ENCODE measurements at regions not wholly inside any gene's neighbourhood (a gene's known extent, or its start where the extent isn't known, plus 50 kb on each side); places are given as distances from the start of the nearest gene placed in this dataset.
"Not testable (repeated sequence)": the region's sequence is repeated elsewhere in the genome, so short reads cannot be mapped to it uniquely, and the experiment has no call there.

DNA sequence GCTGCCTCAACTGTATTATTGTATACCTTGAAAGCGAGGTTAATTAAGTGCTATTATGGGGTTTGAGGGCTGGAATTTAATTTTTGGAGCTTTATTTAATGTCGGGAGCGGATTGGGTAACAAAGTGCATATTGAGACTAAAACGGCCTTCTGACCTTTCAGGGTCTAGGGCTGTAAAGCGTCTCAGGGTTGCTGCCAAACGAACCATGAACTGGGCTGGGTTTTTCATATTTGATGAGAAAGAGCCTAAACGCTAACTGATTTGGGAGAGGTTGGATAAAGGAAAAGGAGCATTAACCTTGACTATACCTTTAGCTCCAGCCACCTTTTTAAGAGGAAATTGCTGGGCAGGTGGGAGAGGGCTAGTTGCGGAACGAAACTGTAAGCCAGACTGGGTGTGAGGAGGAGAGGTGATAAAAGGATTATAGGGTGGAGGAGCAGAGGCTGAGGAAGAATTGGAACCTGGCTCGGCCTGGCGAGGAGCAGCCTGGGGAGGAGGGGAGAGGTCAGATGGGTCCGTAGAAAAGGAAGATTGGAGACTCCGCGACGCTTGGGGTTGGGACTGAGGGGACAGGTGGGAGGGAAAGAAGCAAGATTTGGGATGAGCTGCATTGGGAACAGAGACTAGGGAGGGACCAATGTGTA is 209.0 kb upstream of the ELL2 start:
- H3K4me1 ChIP-seq (ENCODE audit: control insufficient read depth, insufficient read depth, low read length); intact Hi-C loops (cut with micrococcal nuclease); H3K4me3 ChIP-seq (ENCODE audit: low read length); DNase-seq; H3K4me1 Mint-ChIP-seq; H3K27me3 Mint-ChIP-seq (ENCODE audit: low read depth in 2 of 2); H3K36me3 Mint-ChIP-seq; H3K4me3 Mint-ChIP-seq; H3K36me3 ChIP-seq (ENCODE audit: control insufficient read depth, insufficient read depth, low read length); H3K9me3 Mint-ChIP-seq; ATAC-seq; H3K27me3 ChIP-seq (ENCODE audit: control insufficient read depth, insufficient read depth, low read length); H3K27ac ChIP-seq (ENCODE audit: low read length); H3K9me3 ChIP-seq (ENCODE audit: control insufficient read depth, insufficient read depth, low read length); H3K27ac Mint-ChIP-seq: not testable (repeated sequence)
- WGBS (ENCODE audit: insufficient coverage), result 92% methylated on average over 15 of the region's 15 CpGs

DNA sequence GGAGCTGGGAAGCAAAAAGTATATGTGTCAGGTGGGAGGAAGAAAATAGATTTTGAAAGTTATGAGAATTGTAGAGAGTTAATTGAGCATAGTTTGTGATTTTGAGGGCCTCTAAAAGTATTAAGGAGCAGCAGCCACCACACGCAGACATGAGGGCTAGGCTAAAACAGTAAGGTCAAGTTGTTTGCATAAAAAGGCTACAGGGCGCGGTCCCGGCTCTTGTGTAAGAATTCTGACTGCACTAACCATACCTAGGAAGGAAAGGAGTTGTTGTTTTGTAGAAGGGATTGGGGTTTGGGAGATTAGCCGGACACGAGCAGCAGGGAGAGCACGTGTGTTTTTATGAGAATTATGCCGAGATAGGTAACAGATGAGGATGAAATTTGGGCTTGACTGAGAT is 207.2 kb upstream of the ELL2 start:
- peaks cover 9 to 12% of the 10 kb centered on the region in 2 donors for H3K27me3 Mint-ChIP-seq (ENCODE audit: low read depth in 2 of 2)
- H3K4me3 Mint-ChIP-seq; intact Hi-C loops (cut with micrococcal nuclease); DNase-seq; H3K9me3 ChIP-seq (ENCODE audit: control insufficient read depth, insufficient read depth, low read length); H3K9me3 Mint-ChIP-seq; H3K4me1 ChIP-seq (ENCODE audit: control insufficient read depth, insufficient read depth, low read length); H3K4me3 ChIP-seq (ENCODE audit: low read length); ATAC-seq; H3K27ac ChIP-seq (ENCODE audit: low read length); H3K36me3 ChIP-seq (ENCODE audit: control insufficient read depth, insufficient read depth, low read length); H3K36me3 Mint-ChIP-seq; H3K27ac Mint-ChIP-seq; H3K4me1 Mint-ChIP-seq; H3K27me3 ChIP-seq (ENCODE audit: control insufficient read depth, insufficient read depth, low read length): not testable (repeated sequence)
- WGBS (ENCODE audit: insufficient coverage), result 95% methylated on average over 8 of the region's 8 CpGs

DNA sequence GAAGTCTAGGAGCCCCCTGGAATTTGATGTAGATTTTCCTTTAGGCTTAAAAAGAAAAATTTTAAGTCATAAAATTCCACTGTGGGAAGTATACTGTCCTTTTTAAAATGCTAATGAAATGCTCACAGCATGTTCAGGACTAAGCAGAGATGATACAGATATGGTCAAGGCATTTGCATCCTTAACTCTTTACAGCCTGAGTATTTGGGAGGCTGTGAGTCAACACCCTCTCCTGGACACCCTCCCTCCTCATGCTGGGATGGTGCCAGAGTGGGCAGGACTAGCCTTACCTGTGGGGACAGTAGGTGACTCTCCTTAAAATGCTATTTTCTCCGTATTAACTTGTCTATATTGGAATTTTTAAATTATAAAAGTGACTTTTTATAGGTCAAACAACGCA is 197.4 kb upstream of the ELL2 start:
- no peaks in the 10 kb centered on the region for H3K36me3 Mint-ChIP-seq
- H3K4me3 ChIP-seq (ENCODE audit: low read length), result no peak overlapping the region
- H3K9me3 ChIP-seq (ENCODE audit: control insufficient read depth, insufficient read depth, low read length), result no peaks in the 10 kb centered on the region
- TF ChIP-seq, protein P1, sequence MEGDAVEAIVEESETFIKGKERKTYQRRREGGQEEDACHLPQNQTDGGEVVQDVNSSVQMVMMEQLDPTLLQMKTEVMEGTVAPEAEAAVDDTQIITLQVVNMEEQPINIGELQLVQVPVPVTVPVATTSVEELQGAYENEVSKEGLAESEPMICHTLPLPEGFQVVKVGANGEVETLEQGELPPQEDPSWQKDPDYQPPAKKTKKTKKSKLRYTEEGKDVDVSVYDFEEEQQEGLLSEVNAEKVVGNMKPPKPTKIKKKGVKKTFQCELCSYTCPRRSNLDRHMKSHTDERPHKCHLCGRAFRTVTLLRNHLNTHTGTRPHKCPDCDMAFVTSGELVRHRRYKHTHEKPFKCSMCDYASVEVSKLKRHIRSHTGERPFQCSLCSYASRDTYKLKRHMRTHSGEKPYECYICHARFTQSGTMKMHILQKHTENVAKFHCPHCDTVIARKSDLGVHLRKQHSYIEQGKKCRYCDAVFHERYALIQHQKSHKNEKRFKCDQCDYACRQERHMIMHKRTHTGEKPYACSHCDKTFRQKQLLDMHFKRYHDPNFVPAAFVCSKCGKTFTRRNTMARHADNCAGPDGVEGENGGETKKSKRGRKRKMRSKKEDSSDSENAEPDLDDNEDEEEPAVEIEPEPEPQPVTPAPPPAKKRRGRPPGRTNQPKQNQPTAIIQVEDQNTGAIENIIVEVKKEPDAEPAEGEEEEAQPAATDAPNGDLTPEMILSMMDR (IDR thresholded peaks at IDR 0.05), result no peak
- ATAC-seq (no peak), DNase-seq (no peak)
- 90% methylated on average over 2 of the region's 2 CpGs for WGBS (ENCODE audit: insufficient coverage)
- H3K36me3 ChIP-seq (ENCODE audit: control insufficient read depth, insufficient read depth, low read length), result no peaks in the 10 kb centered on the region
- no peak overlapping the region for H3K27ac ChIP-seq (ENCODE audit: low read length)
- no peaks in the 10 kb centered on the region for H3K9me3 Mint-ChIP-seq
- no peak overlapping the region for H3K4me3 Mint-ChIP-seq
- H3K4me1 ChIP-seq (ENCODE audit: control insufficient read depth, insufficient read depth, low read length), result no peaks in the 10 kb centered on the region
- no peaks in the 10 kb centered on the region for H3K27me3 ChIP-seq (ENCODE audit: control insufficient read depth, insufficient read depth, low read length)
- no peak overlapping the region for H3K27ac Mint-ChIP-seq
- intact Hi-C loops (cut with micrococcal nuclease), result no loop called here
- H3K4me1 Mint-ChIP-seq, result no peaks in the 10 kb centered on the region
- H3K27me3 Mint-ChIP-seq (ENCODE audit: low read depth in 2 of 2), result peaks cover 6 to 8% of the 10 kb centered on the region in 2 donors

DNA sequence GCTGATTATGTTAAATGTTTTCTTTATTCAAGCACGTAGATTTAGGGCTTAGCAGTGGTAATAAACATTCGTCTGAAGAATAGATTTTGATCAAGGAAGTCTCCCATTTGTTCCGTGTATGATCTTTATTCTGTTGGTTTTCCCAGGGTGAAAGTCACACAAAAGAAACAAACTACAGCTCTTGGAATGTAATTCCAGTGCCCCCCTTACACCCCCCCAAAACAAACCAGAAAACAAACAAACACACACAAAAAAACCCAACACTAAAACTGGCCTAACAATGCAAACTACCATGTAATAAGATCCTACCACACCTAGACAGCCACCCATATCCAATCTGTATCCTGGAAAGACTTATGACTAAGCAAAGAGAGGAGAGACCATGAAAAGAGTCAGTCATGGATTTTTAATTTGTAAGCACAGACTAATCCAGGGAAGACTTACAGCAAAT is 196.2 kb upstream of the ELL2 start:
- intact Hi-C loops (cut with micrococcal nuclease), result no loop called here
- Histone ChIP-seq H3K27me3 (ENCODE audit: control insufficient read depth, insufficient read depth, low read length) (no peaks in the 10 kb centered on the region), H3K4me3 (ENCODE audit: low read length) (no peak overlapping the region), H3K27ac (ENCODE audit: low read length) (no peak overlapping the region), H3K9me3 (ENCODE audit: control insufficient read depth, insufficient read depth, low read length) (no peaks in the 10 kb centered on the region), H3K4me1 (ENCODE audit: control insufficient read depth, insufficient read depth, low read length) (no peaks in the 10 kb centered on the region), H3K36me3 (ENCODE audit: control insufficient read depth, insufficient read depth, low read length) (no peaks in the 10 kb centered on the region)
- WGBS (ENCODE audit: insufficient coverage), result 94% methylated on average over 2 of the region's 3 CpGs
- Mint-ChIP-seq H3K27me3 (ENCODE audit: low read depth in 2 of 2) (peaks cover 7 to 8% of the 10 kb centered on the region in 2 donors), H3K4me3 (no peak overlapping the region), H3K36me3 (no peaks in the 10 kb centered on the region), H3K4me1 (no peaks in the 10 kb centered on the region), H3K27ac (no peak overlapping the region), H3K9me3 (no peaks in the 10 kb centered on the region)
- no peak for DNase-seq
- TF ChIP-seq, protein P1 (IDR thresholded peaks at IDR 0.05), result no peak
- ATAC-seq, result no peak

All from natural killer cell (primary cell).